ENCODE measurements at regions not wholly inside any gene's neighbourhood (a gene's known extent, or its start where the extent isn't known, plus 50 kb on each side); places are given as distances from the start of the nearest gene placed in this dataset.

GRCh38 chr2:220572385-220572784 lies 945.0 kb downstream of the SLC4A3 start:
- H3K79me2 ChIP-seq (ENCODE audit: insufficient read depth, low read length): no peaks in the 10 kb centered on the region
- H3K27me3 Mint-ChIP-seq (ENCODE audit: low read depth): no peaks in the 10 kb centered on the region
- H2BK120ac ChIP-seq (ENCODE audit: low read depth, low read length, poor library complexity, severe bottlenecking): no peak overlapping the region
- no peak overlapping the region for H3K4me3 Mint-ChIP-seq
- no peak overlapping the region for H4K5ac ChIP-seq (ENCODE audit: insufficient read length, low read depth, low read length)
- H2AFZ ChIP-seq (ENCODE audit: low read length): no peak overlapping the region
- H3K14ac ChIP-seq (ENCODE audit: insufficient read depth, low read length): no peak overlapping the region
- no peaks in the 10 kb centered on the region for H3K79me1 ChIP-seq (ENCODE audit: insufficient read depth, low read depth, low read length, poor library complexity, severe bottlenecking)
- no peak overlapping the region for H2BK5ac ChIP-seq (ENCODE audit: insufficient read length, low read length)
- no peak for TF ChIP-seq CTCF (conservative IDR thresholded peaks at IDR 0.05)
- no peaks in the 10 kb centered on the region for H3K36me3 Mint-ChIP-seq (ENCODE audit: insufficient read depth in 1 of 3, low read depth in 3 of 3)
- H3K23ac ChIP-seq (ENCODE audit: insufficient read length, low read depth, low read length): no peak overlapping the region
- H3K9ac ChIP-seq (ENCODE audit: extremely low read depth, insufficient read length, low read length): no peak overlapping the region
- no peaks in the 10 kb centered on the region for H4K20me1 ChIP-seq (ENCODE audit: control insufficient read depth, insufficient read depth, insufficient read length)
- H3K9me3 ChIP-seq (ENCODE audit: control insufficient read depth, low read depth, low read length): no peaks in the 10 kb centered on the region
- no peak overlapping the region for H2BK20ac ChIP-seq (ENCODE audit: low read depth, low read length, poor library complexity, severe bottlenecking)
- no peaks in the 10 kb centered on the region for H3K23me2 ChIP-seq (ENCODE audit: insufficient read length, low read depth, low read length, poor library complexity, severe bottlenecking)
- WGBS (ENCODE audit: extremely low coverage, insufficient read length, low lambda C conversion rate): no CpG with 5 or more reads among the region's 4 CpGs
- H4K91ac ChIP-seq (ENCODE audit: insufficient read length, low read depth, low read length): no peak overlapping the region
- H3K56ac ChIP-seq (ENCODE audit: insufficient read length, low read depth, low read length): no peak overlapping the region
- H3K4me1 Mint-ChIP-seq: peaks cover 7 to 9% of the 10 kb centered on the region in 2 experiments; a peak in 3 of 4 replicates
- H2BK12ac ChIP-seq (ENCODE audit: insufficient read length, low read depth, low read length): no peak overlapping the region
- no peak overlapping the region for H3K18ac ChIP-seq (ENCODE audit: insufficient read length, low read depth, low read length)
- H4K8ac ChIP-seq (replicated peaks; ENCODE audit: insufficient read length, low read depth, low read length): no peak overlapping the region
- no peak overlapping the region for H3K27ac Mint-ChIP-seq
- no peak overlapping the region for H3T11ph ChIP-seq (ENCODE audit: low read length)
- H3K4ac ChIP-seq (ENCODE audit: low read depth, low read length): no peak overlapping the region
- no peak overlapping the region for H2AK5ac ChIP-seq (ENCODE audit: insufficient read length, low read length)
- no peaks in the 10 kb centered on the region for H3K9me3 Mint-ChIP-seq
- H3K4me2 ChIP-seq (ENCODE audit: insufficient read depth, insufficient read length, low read length): no peak overlapping the region
- no peak overlapping the region for H2BK15ac ChIP-seq (ENCODE audit: low read depth, low read length)
- H3K27ac ChIP-seq (ENCODE audit: insufficient read length, low read depth, low read length): no peak overlapping the region
- no peak for DNase-seq
- H3K27me3 ChIP-seq (ENCODE audit: insufficient read depth, low read length): no peaks in the 10 kb centered on the region
- H3K4me1 ChIP-seq (ENCODE audit: insufficient read depth, low read length): no peaks in the 10 kb centered on the region
